Activated B cell treated with CpG ODN at 0.5 μM for 24 hours (primary cell): ENCODE measurements at regions not wholly inside any gene's neighbourhood (a gene's known extent, or its start where the extent isn't known, plus 50 kb on each side); places are given as distances from the start of the nearest gene placed in this dataset.

Experiments
- ATAC-seq: fragments of 200-7000 bp; cut with Tn5 transposase; one replicate; pipeline ENCODE4 v1.10.0; 2021; ENCODE audit warnings: low read depth, mild to moderate bottlenecking, moderate library complexity
- CTCF ChIA-PET: fragments of 350-600 bp; sonication (Branson Sonifier 250); formaldehyde crosslinking; loops from one replicate; lab custom pipeline; 2021; ENCODE audit warnings: antibody characterized with exemption; lab: Charles Lee
- POLR2A ChIA-PET: fragments of 350-600 bp; sonication (Branson Sonifier 250); formaldehyde crosslinking; loops from one replicate; lab custom pipeline; 2021; ENCODE audit warnings: antibody characterized with exemption; lab: Charles Lee
- DNase-seq: peaks from one replicate; pipeline ENCODE4 v3.0.0; 2022
- H3K27ac Mint-ChIP-seq: one replicate; pipeline ENCODE4 v1.8.0; 2020; ENCODE audit warnings: mixed read lengths
- H3K27me3 Mint-ChIP-seq: one replicate; pipeline ENCODE4 v1.8.0; 2021; ENCODE audit warnings: mixed read lengths
- H3K36me3 Mint-ChIP-seq: one replicate; pipeline ENCODE4 v1.8.0; 2021; ENCODE audit warnings: low read depth, mixed read lengths
- H3K4me1 Mint-ChIP-seq: one replicate; pipeline ENCODE4 v1.8.0; 2021; ENCODE audit warnings: mixed read lengths
- H3K4me3 Mint-ChIP-seq: one replicate; pipeline ENCODE4 v1.8.0; 2020; ENCODE audit warnings: mild to moderate bottlenecking, mixed read lengths
- H3K9me3 Mint-ChIP-seq: one replicate; pipeline ENCODE4 v1.8.0; 2020; ENCODE audit warnings: mixed read lengths
- intact Hi-C: fragments of 100-400 bp; cut with micrococcal nuclease; formaldehyde crosslinking; loops from one replicate; pipeline ENCODE4 v1.15.1; 2024
- TF ChIP-seq, protein P1 (sequence below): fragments of 200-600 bp; IDR thresholded peaks from one replicate; pipeline ENCODE4 v1.8.0; 2022; ENCODE audit warnings: antibody characterized with exemption, mild to moderate bottlenecking

DNA sequence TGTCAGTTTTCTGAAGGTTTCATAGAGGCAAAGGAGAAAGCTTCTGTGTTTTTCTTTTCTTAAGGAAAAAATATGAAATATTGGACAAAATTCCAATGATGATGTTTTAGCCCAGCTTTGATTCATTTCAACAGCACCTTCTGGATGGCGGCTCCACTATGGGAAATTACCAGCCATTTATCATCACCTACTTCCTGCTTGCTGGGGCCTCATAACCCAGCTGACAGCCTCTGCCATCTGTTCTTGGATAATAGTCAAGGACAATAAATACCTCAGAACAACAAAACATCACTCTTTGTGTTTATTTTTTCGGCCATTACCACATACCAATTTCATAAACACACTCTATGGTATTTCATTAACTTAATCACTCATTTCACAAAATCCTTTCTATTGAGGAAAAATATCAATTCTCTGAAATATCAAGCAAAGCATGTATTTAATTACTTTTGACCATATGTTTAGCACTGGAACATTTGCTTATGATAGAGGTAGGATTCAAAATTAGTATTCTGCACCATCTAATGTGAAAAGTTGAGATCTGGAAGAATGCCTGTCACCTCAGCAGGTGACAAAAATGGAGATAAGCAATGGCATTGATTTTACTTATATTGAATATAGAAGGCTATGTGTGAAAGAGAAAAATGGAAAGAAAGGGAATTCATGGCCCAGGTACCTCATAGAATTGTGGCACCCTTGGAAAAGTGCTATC is 629.7 kb downstream of the LIG4 start:
- no peak for ATAC-seq
- TF ChIP-seq, protein P1, sequence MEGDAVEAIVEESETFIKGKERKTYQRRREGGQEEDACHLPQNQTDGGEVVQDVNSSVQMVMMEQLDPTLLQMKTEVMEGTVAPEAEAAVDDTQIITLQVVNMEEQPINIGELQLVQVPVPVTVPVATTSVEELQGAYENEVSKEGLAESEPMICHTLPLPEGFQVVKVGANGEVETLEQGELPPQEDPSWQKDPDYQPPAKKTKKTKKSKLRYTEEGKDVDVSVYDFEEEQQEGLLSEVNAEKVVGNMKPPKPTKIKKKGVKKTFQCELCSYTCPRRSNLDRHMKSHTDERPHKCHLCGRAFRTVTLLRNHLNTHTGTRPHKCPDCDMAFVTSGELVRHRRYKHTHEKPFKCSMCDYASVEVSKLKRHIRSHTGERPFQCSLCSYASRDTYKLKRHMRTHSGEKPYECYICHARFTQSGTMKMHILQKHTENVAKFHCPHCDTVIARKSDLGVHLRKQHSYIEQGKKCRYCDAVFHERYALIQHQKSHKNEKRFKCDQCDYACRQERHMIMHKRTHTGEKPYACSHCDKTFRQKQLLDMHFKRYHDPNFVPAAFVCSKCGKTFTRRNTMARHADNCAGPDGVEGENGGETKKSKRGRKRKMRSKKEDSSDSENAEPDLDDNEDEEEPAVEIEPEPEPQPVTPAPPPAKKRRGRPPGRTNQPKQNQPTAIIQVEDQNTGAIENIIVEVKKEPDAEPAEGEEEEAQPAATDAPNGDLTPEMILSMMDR, result no peak

DNA sequence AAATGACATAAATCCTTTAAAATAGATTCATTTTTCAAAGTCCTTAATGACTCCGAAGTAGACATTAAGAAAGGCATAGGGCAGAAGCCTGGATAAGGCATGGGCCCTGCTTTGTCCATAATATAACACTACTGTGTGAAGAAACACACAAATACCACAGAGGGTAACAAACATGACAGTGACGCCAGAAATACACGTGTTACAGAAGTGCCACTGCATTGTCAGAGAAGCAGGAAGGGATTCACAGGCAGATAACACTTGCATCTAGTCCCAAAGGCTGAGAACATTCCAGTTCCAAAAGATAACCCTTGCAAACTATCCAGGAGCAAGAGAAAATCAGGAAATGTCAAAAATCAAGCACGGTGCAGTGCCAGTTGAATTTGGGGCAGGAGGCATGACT is 633.2 kb downstream of the LIG4 start:
- Mint-ChIP-seq H3K27ac (no peak overlapping the region), H3K4me1 (no peaks in the 10 kb centered on the region), H3K9me3 (peaks cover 8% of the 10 kb centered on the region), H3K4me3 (no peak overlapping the region), H3K27me3 (no peaks in the 10 kb centered on the region), H3K36me3 (no peaks in the 10 kb centered on the region)
- CTCF ChIA-PET, result no interaction called here
- TF ChIP-seq, protein P1, result no peak
- no peak for DNase-seq
- POLR2A ChIA-PET, result no interaction called here
- intact Hi-C loops, result no loop called here
- ATAC-seq, result no peak

More for the DNA sequence above, 629.7 kb downstream of the LIG4 start:
- Mint-ChIP-seq H3K27ac (no peak overlapping the region), H3K4me3 (no peak overlapping the region), H3K4me1 (no peaks in the 10 kb centered on the region), H3K27me3 (no peaks in the 10 kb centered on the region), H3K9me3 (peaks cover 3% of the 10 kb centered on the region), H3K36me3 (no peaks in the 10 kb centered on the region)
- intact Hi-C loops, result no loop called here
- POLR2A ChIA-PET, result no interaction called here
- CTCF ChIA-PET, result no interaction called here
- no peak for DNase-seq

DNA sequence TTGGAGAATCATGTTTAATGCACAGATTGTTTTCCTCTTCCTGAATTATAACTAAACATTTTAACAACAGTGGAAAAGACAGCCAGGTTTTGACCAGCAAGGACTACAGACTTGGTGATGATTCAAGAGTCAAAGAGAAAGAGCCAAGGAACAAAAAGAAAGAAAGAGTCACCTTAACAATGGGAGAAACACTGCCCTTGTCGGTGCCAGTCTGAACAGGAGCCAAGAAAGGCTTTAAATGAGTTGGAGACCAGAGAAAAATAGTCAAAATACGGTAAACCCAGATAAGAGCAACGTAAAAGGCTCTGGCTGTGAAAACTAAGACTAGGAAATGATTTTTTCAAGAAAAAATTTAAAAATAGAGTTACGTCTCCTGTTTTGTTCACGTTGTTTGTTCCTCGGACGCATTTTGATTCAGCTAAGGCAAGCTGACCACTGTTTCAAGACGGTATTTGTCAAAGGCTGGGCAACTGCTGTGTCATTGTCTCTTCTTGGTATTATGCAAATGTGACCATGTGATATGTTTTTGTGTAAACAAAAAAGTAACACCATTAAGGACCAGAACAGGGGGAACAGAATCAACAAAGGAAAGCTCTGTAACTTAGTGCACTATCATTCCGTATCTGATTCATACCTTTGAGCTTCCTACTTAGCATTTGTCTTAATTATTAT is 634.5 kb downstream of the LIG4 start:
- peaks cover 8% of the 10 kb centered on the region for H3K9me3 Mint-ChIP-seq
- CTCF ChIA-PET, result no interaction called here

DNA sequence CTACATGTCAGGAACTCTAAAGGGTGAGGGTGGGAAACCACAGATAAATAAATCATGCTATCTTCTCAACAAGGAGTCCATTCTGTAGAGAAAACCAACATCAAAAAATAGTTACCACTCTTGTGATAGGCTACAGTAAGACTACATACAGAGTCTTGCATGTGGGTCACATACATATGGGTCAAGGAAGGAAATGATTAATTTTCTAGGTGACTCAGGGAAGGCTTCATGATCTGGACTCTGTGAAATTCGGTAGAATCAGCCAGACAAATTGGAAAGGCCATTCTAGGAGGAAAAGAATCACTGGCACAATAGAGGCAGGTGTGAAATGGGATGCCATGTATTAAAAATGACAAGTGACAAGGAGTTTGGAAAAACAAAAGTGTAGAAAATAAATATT is 638.9 kb downstream of the LIG4 start:
- ChIA-PET CTCF (no interaction called here), POLR2A (no interaction called here)
- DNase-seq, result no peak
- TF ChIP-seq, protein P1, result no peak
- Mint-ChIP-seq H3K36me3 (no peaks in the 10 kb centered on the region), H3K4me1 (no peaks in the 10 kb centered on the region), H3K4me3 (no peak overlapping the region), H3K27ac (no peak overlapping the region), H3K27me3 (no peaks in the 10 kb centered on the region), H3K9me3 (peaks cover 13% of the 10 kb centered on the region)
- intact Hi-C loops, result no loop called here
- ATAC-seq, result no peak

More for the DNA sequence above, 634.5 kb downstream of the LIG4 start:
- H3K4me3 Mint-ChIP-seq, result no peak overlapping the region
- POLR2A ChIA-PET, result no interaction called here
- DNase-seq (no peak), ATAC-seq (no peak)
- intact Hi-C loops, result no loop called here
- no peaks in the 10 kb centered on the region for H3K27me3 Mint-ChIP-seq
- TF ChIP-seq, protein P1, result no peak
- H3K4me1 Mint-ChIP-seq, result no peaks in the 10 kb centered on the region
- no peaks in the 10 kb centered on the region for H3K36me3 Mint-ChIP-seq
- H3K27ac Mint-ChIP-seq, result no peak overlapping the region

DNA sequence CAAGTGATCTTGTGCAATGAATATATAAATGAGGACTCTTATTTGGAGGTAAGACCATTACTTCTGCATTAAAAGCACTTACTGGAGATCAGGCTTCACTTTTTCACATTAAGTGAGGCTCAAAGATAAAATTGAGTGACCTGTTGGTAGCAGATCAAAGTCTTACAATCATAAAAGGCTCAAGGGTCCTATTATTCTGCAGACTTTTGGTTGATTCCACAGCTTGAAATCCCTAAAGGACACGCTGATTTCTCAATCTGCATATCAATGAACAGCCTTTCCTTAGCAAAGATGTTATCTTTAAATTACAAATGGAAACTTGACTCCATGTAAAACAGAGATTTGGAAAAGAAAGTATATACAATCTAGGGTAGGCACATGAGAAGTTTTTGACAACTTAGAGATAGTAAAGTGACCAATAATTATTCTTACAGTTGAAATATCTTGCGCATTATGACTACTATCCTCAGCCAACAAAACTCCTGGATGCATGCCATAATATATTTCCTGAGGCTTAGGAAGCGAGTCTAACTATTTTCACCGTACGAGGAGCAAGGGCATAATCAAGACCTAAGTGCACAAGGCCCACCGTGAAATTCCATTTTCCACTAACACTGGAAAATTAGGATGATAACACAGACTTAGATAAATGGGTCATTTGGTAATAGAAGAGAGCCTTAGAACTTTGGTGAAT is 640.7 kb downstream of the LIG4 start:
- Mint-ChIP-seq H3K27ac (no peak overlapping the region), H3K4me1 (no peaks in the 10 kb centered on the region), H3K9me3 (peaks cover 10% of the 10 kb centered on the region), H3K27me3 (no peaks in the 10 kb centered on the region), H3K4me3 (no peak overlapping the region), H3K36me3 (no peaks in the 10 kb centered on the region)
- intact Hi-C loops, result no loop called here
- DNase-seq (no peak), ATAC-seq (no peak)
- TF ChIP-seq, protein P1, result no peak
- ChIA-PET CTCF (no interaction called here), POLR2A (no interaction called here)
